Right cardiac atrium (tissue), 5 donors: ENCODE measurements at regions not wholly inside any gene's neighbourhood (a gene's known extent, or its start where the extent isn't known, plus 50 kb on each side); places are given as distances from the start of the nearest gene placed in this dataset.

Experiments used
- ATAC-seq, 2 donors: fragments of 200-7000 bp; cut with Tn5 transposase; one replicate each; pipeline versions ENCODE4 v1.8.0 to v1.9.1; 2020; ENCODE audit warnings: moderate library complexity in 2 of 2, mild to moderate bottlenecking in 1 of 2
- DNase-seq, 3 donors: peaks; one replicate each; pipeline ENCODE4 v3.0.0-alpha.2; 2020
- H3K27ac ChIP-seq: one replicate; pipeline ENCODE4 v1.5.1; 2013; ENCODE audit warnings: mild to moderate bottlenecking, low read length, control low read depth, moderate library complexity
- H3K27me3 ChIP-seq: one replicate; pipeline ENCODE4 v1.6.1; 2013; ENCODE audit not compliant: control insufficient read depth, insufficient read depth
- H3K4me1 ChIP-seq: one replicate; pipeline ENCODE4 v1.6.1; 2013; ENCODE audit warnings: low read length; ENCODE audit not compliant: control insufficient read depth, insufficient read depth
- H3K4me3 ChIP-seq: one replicate; pipeline ENCODE4 v1.5.1; 2013; ENCODE audit warnings: low read length, control low read depth
- H3K9me3 ChIP-seq: one replicate; pipeline ENCODE4 v1.6.1; 2013; ENCODE audit warnings: low read length; ENCODE audit not compliant: control insufficient read depth
- WGBS: extraction: QIAGEN DNeasy Blood & Tissue Kit; methylation state at CpG from one replicate; pipeline ENCODE4 v1.1.7; 2013; 5-methylcytosine and 5-hydroxymethylcytosine counted together
- intact Hi-C, 4 donors: fragments of 100-400 bp; cut with DNase I; formaldehyde crosslinking; loops; one replicate each; pipeline versions ENCODE4 v1.11.0 to v1.14.0; 2022 to 2023
- donor health status: healthy with polysubstance abuse.
- donor health status: DM: no; HTN: yes; CAD: no.
- donor health status: DM: no; HTN: no; CAD: no.
- donor health status: DM: no; HTN: yes; CAD: no; lungs with severe emphysema.
- donor health status: DM: yes; HTN: yes; CAD: no.

DNA sequence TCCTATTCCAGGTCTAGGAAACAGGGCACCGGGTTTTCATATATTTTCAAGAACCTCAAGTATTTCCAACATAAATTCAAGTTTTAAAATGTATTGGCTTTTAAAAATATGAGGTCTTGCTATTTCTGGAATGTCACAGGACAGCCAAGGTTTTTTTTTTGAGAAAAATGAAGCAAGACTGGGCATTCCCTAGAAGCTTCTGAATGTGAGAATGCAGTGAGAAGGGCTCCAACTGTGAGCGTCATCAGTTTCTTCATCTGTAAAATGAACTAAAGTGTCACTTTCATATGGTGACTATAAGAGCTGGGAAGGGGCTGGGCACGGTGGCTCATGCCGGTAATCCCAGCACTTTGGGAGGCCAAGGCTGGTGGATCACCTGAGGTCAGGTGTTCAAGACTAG is 455.8 kb upstream of the MAF start:
- intact Hi-C loops, result no loop called here
- 71% methylated on average over 4 of the region's 4 CpGs for WGBS
- no peaks in the 10 kb centered on the region for H3K4me1 ChIP-seq
- ATAC-seq, result no peak
- no peak overlapping the region for H3K4me3 ChIP-seq
- no peaks in the 10 kb centered on the region for H3K9me3 ChIP-seq
- peak in 1 of 3 donors; percentile 17 for DNase-seq
- H3K27ac ChIP-seq, result no peak overlapping the region
- H3K27me3 ChIP-seq, result no peaks in the 10 kb centered on the region

- DNase-seq, result no peak
- Histone ChIP-seq H3K27ac (no peak overlapping the region), H3K9me3 (no peaks in the 10 kb centered on the region), H3K4me3 (no peak overlapping the region), H3K27me3 (no peaks in the 10 kb centered on the region), H3K4me1 (no peaks in the 10 kb centered on the region)
- ATAC-seq, result no peak
- intact Hi-C loops, result no loop called here
- 89% methylated on average over 3 of the region's 3 CpGs for WGBS
These were observed 455.3 kb upstream of the MAF start for GRCh38 chr16:80055831-80056230.

GRCh38 chr16:80054647-80055046 is 454.1 kb upstream of the MAF start:
- DNase-seq, result no peak
- intact Hi-C loops, result no loop called here
- Histone ChIP-seq H3K4me1 (no peaks in the 10 kb centered on the region), H3K27me3 (no peaks in the 10 kb centered on the region), H3K9me3 (no peaks in the 10 kb centered on the region), H3K27ac (no peak overlapping the region), H3K4me3 (no peak overlapping the region)
- 95% methylated on average over 2 of the region's 2 CpGs for WGBS
- ATAC-seq, result no peak

GRCh38 chr16:80051040-80051439 is 450.5 kb upstream of the MAF start:
- WGBS, result 84% methylated on average over 9 of the region's 9 CpGs
- H3K9me3 ChIP-seq, result no peaks in the 10 kb centered on the region
- peaks cover 4% of the 10 kb centered on the region for H3K4me1 ChIP-seq
- no peaks in the 10 kb centered on the region for H3K27me3 ChIP-seq
- intact Hi-C loops, result no loop called here
- H3K4me3 ChIP-seq, result no peak overlapping the region
- ATAC-seq (no peak), DNase-seq (no peak)
- no peak overlapping the region for H3K27ac ChIP-seq

GRCh38 chr16:80048250-80048649 is 447.7 kb upstream of the MAF start:
- Histone ChIP-seq H3K27ac (no peak overlapping the region), H3K9me3 (no peaks in the 10 kb centered on the region), H3K4me1 (peaks cover 4% of the 10 kb centered on the region), H3K4me3 (no peak overlapping the region), H3K27me3 (no peaks in the 10 kb centered on the region)
- no peak for ATAC-seq
- intact Hi-C loops, result no loop called here
- 81% methylated on average over 1 of the region's 1 CpG for WGBS
- DNase-seq, result no peak

DNA sequence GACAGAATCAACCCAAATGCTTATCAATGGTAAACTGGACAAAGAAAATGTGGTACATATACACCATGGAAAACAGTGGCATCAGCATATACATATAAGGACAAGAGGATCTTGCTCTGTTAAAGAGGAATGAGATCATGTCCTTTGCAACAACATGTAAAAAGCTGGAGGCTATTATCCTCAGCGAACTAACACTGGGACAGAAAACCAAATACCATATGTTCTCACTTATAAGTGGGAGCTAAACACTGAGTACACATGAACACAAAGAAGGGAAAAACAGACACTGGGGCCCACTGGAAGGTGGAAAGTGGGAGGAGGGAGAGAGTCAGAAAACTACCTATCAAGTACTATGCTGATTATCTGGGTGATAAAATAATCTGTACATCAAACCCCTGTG is 447.3 kb upstream of the MAF start:
- Histone ChIP-seq H3K4me1 (peaks cover 4% of the 10 kb centered on the region), H3K27me3 (no peaks in the 10 kb centered on the region), H3K4me3 (no peak overlapping the region), H3K9me3 (no peaks in the 10 kb centered on the region), H3K27ac (no peak overlapping the region)
- 82% methylated on average over 1 of the region's 1 CpG for WGBS
- intact Hi-C loops, result no loop called here
- ATAC-seq (no peak), DNase-seq (no peak)

- Histone ChIP-seq H3K9me3 (no peaks in the 10 kb centered on the region), H3K4me1 (peaks cover 4% of the 10 kb centered on the region), H3K27ac (no peak overlapping the region), H3K4me3 (no peak overlapping the region), H3K27me3 (no peaks in the 10 kb centered on the region)
- ATAC-seq (no peak), DNase-seq (no peak)
- intact Hi-C loops, result no loop called here
- WGBS, result 70% methylated on average over 2 of the region's 2 CpGs
These were observed 446.3 kb upstream of the MAF start for GRCh38 chr16:80046848-80047247.

DNA sequence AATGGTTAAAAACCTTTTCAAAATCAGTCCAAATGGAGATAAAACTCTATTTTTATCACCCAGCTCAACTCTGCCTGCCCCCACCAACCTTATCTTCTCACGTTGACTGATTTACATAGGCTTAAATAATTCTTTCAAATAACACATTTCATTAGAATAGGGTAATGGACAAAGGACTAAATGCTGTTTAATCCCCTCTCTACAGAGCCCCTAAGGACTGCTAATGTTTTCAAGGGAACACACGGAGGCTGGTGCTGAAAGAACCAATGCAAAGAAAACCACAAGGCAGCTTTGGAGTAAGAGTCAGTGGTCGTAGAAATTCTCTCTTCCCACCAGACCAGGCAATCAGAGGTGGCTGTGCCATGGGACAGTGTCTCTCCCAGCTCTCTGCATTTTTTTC is 445.7 kb upstream of the MAF start:
- Histone ChIP-seq H3K27me3 (no peaks in the 10 kb centered on the region), H3K9me3 (no peaks in the 10 kb centered on the region), H3K4me3 (no peak overlapping the region), H3K27ac (no peak overlapping the region), H3K4me1 (peaks cover 4% of the 10 kb centered on the region)
- 28% methylated on average over 3 of the region's 3 CpGs for WGBS
- intact Hi-C loops, result no loop called here
- no peak for ATAC-seq
- no peak for DNase-seq

- no peak overlapping the region for H3K27ac ChIP-seq
- WGBS, result 29% methylated on average over 8 of the region's 8 CpGs
- H3K4me3 ChIP-seq, result no peak overlapping the region
- H3K4me1 ChIP-seq, result peaks cover 4% of the 10 kb centered on the region
- no peaks in the 10 kb centered on the region for H3K27me3 ChIP-seq
- ATAC-seq, result no peak
- intact Hi-C loops, result no loop called here
- H3K9me3 ChIP-seq, result no peaks in the 10 kb centered on the region
- DNase-seq, result no peak
These were observed 445.3 kb upstream of the MAF start for GRCh38 chr16:80045861-80046260.

DNA sequence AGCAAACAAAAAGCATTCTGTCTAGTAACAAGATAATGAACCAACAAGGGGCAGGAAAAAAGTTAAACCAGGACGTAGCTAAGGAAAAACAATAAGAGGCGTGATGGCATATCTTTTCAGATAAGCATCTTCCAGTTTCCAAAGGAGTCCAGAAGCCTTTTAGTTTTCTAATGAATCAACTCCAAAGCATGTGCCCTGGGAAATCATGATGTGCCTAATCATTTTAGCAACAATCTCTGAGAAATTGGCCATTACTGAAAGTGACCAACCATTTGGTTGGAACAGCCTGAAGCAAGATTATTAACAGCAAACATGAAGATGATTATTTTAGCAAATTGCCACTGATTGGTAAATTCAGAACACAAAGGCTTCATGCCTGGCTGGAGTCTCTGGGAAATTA is 440.9 kb upstream of the MAF start:
- ATAC-seq, result no peak
- H3K4me3 ChIP-seq, result no peak overlapping the region
- 35% methylated on average over 2 of the region's 2 CpGs for WGBS

DNA sequence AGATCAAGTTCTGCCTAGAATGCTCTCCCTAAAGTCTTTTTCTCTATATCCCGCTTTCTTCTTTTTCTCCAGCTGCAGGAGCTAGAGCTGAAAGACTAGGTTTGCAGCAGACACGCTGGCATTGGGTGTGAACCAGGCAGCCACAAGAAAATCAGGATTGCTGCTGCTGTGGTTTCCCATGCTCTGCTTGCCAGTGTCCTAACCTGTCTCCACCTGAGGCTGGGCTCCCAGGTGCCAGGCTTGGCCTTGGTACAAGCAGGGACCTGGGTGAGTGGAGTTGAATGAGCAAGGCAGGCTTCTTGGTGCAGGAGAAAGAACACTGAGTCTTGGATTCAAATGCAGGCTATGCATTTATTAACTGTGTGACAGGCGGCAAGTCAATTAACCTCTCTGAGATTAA is 440.3 kb upstream of the MAF start:
- no peak for ATAC-seq
- intact Hi-C loops, result no loop called here
- WGBS, result 91% methylated on average over 3 of the region's 3 CpGs

More for the DNA sequence above, 440.9 kb upstream of the MAF start:
- H3K27me3 ChIP-seq, result no peaks in the 10 kb centered on the region
- H3K27ac ChIP-seq, result no peak overlapping the region
- H3K4me1 ChIP-seq, result peaks cover under 1% of the 10 kb centered on the region
- no peak for DNase-seq
- intact Hi-C loops, result no loop called here
- peaks cover 2% of the 10 kb centered on the region for H3K9me3 ChIP-seq

DNA sequence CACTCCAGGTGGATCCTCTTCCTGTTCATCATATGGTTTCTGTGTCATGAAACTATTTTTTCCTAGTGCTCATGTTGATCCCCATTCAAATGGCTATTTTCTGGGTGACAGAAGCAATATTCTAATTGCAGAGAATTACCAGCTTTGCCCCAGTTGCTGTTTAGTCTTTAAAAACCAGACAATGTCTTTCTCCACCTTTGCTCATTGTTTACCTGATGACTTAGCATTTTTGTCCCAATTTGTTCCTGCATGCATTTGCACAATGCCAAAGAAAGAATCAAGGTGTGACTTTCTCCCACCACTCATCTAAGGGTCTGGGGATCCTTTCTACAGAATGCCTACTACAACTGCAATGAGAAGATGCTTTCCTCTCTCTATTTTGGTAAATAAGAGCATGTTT is 439.9 kb upstream of the MAF start:
- Histone ChIP-seq H3K4me1 (no peaks in the 10 kb centered on the region), H3K9me3 (peaks cover 2% of the 10 kb centered on the region), H3K4me3 (no peak overlapping the region), H3K27ac (no peak overlapping the region), H3K27me3 (no peaks in the 10 kb centered on the region)
- no peak for ATAC-seq
- no peak for DNase-seq
- intact Hi-C loops, result no loop called here

More for the DNA sequence above, 440.3 kb upstream of the MAF start:
- Histone ChIP-seq H3K27ac (no peak overlapping the region), H3K9me3 (peaks cover 2% of the 10 kb centered on the region), H3K4me1 (no peaks in the 10 kb centered on the region), H3K27me3 (no peaks in the 10 kb centered on the region), H3K4me3 (no peak overlapping the region)
- no peak for DNase-seq
